HepG2 (cell line): ENCODE measurements at regions not wholly inside any gene's neighbourhood (a gene's known extent, or its start where the extent isn't known, plus 50 kb on each side); places are given as distances from the start of the nearest gene placed in this dataset.

Source experiments
- ATAC-seq: fragments of 200-7000 bp; cut with Tn5 transposase; 3 replicates; pipeline ENCODE4 v1.9.1; 2020; ENCODE audit warnings: mild to moderate bottlenecking, moderate library complexity
- BruUV-seq: library from RNA; stranded (reverse); fragments of 400-500 nt; replicated peaks from 2 replicates; lab custom pipeline; 2021; lab: Mats Ljungman, UMichigan
- CTCF ChIA-PET: fragments of 300-600 bp; formaldehyde crosslinking; extraction: SDS; loops from one replicate; lab custom pipeline; 2021; ENCODE audit warnings: low total read pairs, inconsistent platforms, low intra/inter-chr PET ratio; lab: Yijun Ruan, JAX
- POLR2A ChIA-PET: fragments of 350-600 bp; sonication (Branson Sonifier 250); formaldehyde crosslinking; loops from one replicate; lab custom pipeline; 2020; ENCODE audit warnings: antibody characterized with exemption, inconsistent platforms; lab: Yijun Ruan, JAX
- DNase-seq: peaks from one replicate; pipeline ENCODE4 v3.0.0-alpha.2; 2015; ENCODE audit warnings: low spot score
- FAIRE-seq: peaks from 3 replicates; lab custom pipeline; 2011; peaks lifted over from hg19 to GRCh38; lab: Jason Lieb, UNC
- H2AFZ ChIP-seq: one replicate; pipeline ENCODE4 v1.6.1; 2011; ENCODE audit warnings: low read length, inconsistent platforms
- H3K27ac ChIP-seq: fragments of 300-600 bp; 3 replicates; pipeline ENCODE4 v1.8.0; 2011; ENCODE audit warnings: mixed run types, mild to moderate bottlenecking, mixed read lengths, low read length, inconsistent platforms; ENCODE audit not compliant: insufficient read depth; ENCODE audit errors: extremely low read length
- H3K27me3 ChIP-seq, 2 experiments: fragments of 200-600 bp in 1 of 2; 2 replicates in 1 of 2; 3 replicates in 1 of 2; pipeline versions ENCODE4 v1.6.0 to v1.8.0; 2011; ENCODE audit warnings: low read length in 2 of 2, mild to moderate bottlenecking in 2 of 2, moderate library complexity in 2 of 2, inconsistent platforms in 1 of 2; ENCODE audit not compliant: insufficient read depth in 2 of 2, control insufficient read depth in 1 of 2
- H3K36me3 ChIP-seq, 2 experiments: fragments of 200-600 bp in 1 of 2; replicated peaks in 1 of 2; 2 replicates in 1 of 2; 3 replicates in 1 of 2; pipeline versions ENCODE4 v1.5.1 to v1.8.0; 2011; ENCODE audit warnings: low read length in 2 of 2, inconsistent platforms in 1 of 2; ENCODE audit not compliant: insufficient read depth in 2 of 2, control insufficient read depth in 1 of 2
- H3K4me1 ChIP-seq: 2 replicates; pipeline ENCODE4 v1.5.1; 2012; ENCODE audit warnings: low read length, inconsistent platforms; ENCODE audit not compliant: insufficient read depth
- H3K4me2 ChIP-seq: 2 replicates; pipeline ENCODE4 v1.6.0; 2011; ENCODE audit warnings: low read depth, low read length, inconsistent platforms
- H3K4me3 ChIP-seq, 3 experiments: fragments of 200-600 bp in 1 of 3; sonication (generic), shearing (Covaris generic) in 1 of 3; replicated peaks in 1 of 3; 2 replicates each; pipeline ENCODE4 v1.5.1; 2011 to 2016; ENCODE audit warnings: low read length in 3 of 3, inconsistent platforms in 2 of 3, low read depth in 2 of 3, mild to moderate bottlenecking in 2 of 3, control low read depth in 1 of 3, mixed read lengths in 1 of 3; ENCODE audit not compliant: insufficient read depth in 1 of 3
- H3K79me2 ChIP-seq: one replicate; pipeline ENCODE4 v1.6.1; 2011; ENCODE audit warnings: low read length, inconsistent platforms; ENCODE audit not compliant: insufficient read depth
- H3K9ac ChIP-seq: 2 replicates; pipeline ENCODE4 v1.6.0; 2011; ENCODE audit warnings: mild to moderate bottlenecking, low read depth, low read length, inconsistent platforms; ENCODE audit not compliant: insufficient read depth
- H3K9me3 ChIP-seq: 2 replicates; pipeline ENCODE4 v1.5.1; 2012; ENCODE audit warnings: mild to moderate bottlenecking, low read length
- H4K20me1 ChIP-seq: 2 replicates; pipeline ENCODE4 v1.6.0; 2011; ENCODE audit warnings: inconsistent platforms, mild to moderate bottlenecking, low read length, moderate library complexity; ENCODE audit not compliant: insufficient read depth
- BRF2 ChIP-seq: sonication (generic); formaldehyde crosslinking; IDR thresholded peaks from 2 replicates; pipeline ENCODE4 v1.8.1; 2022; ENCODE audit warnings: mild to moderate bottlenecking, missing genetic modification reagents
- CCDC6 ChIP-seq: sonication (generic); formaldehyde crosslinking; IDR thresholded peaks from 2 replicates; pipeline ENCODE4 v1.8.1; 2022; ENCODE audit warnings: mild to moderate bottlenecking, missing genetic modification reagents, moderate library complexity
- HNRNPUL1 ChIP-seq: fragments of 200-400 bp; formaldehyde crosslinking; IDR thresholded peaks from 2 replicates; pipeline ENCODE4 v1.6.1; 2017; ENCODE audit warnings: low read depth, mild to moderate bottlenecking, low read length, moderate library complexity
- LCORL ChIP-seq, 2 experiments: fragments of 450-650 bp in 1 of 2; sonication (generic) in 1 of 2; formaldehyde crosslinking in 1 of 2; IDR thresholded peaks; 2 replicates each; pipeline versions ENCODE4 v1.5.0 to v1.6.1; 2017 to 2020; ENCODE audit warnings: antibody characterized with exemption in 1 of 2, missing genetic modification reagents in 1 of 2
- MEF2D ChIP-seq: sonication (generic); formaldehyde crosslinking; IDR thresholded peaks from 2 replicates; pipeline ENCODE4 v1.5.1; 2020; ENCODE audit warnings: mild to moderate bottlenecking, missing genetic modification reagents
- MEIS1 ChIP-seq: sonication (generic); formaldehyde crosslinking; IDR thresholded peaks from 2 replicates; pipeline ENCODE4 v1.9.0; 2021; ENCODE audit warnings: mild to moderate bottlenecking, missing genetic modification reagents, moderate library complexity, borderline replicate concordance
- MYC ChIP-seq: sonication (generic); formaldehyde crosslinking; IDR thresholded peaks from 2 replicates; pipeline ENCODE4 v1.9.0; 2021; ENCODE audit warnings: missing genetic modification reagents, borderline replicate concordance
- PHF21A ChIP-seq: sonication (generic); formaldehyde crosslinking; IDR thresholded peaks from 2 replicates; pipeline ENCODE4 v1.5.0; 2020; ENCODE audit warnings: mild to moderate bottlenecking, missing genetic modification reagents
- SIN3A ChIP-seq: IDR thresholded peaks from 2 replicates; pipeline ENCODE4 v1.6.1; 2011; ENCODE audit warnings: low read depth, mild to moderate bottlenecking, control low read depth, low read length, borderline replicate concordance
- SMAD3 ChIP-seq: sonication (generic); formaldehyde crosslinking; IDR thresholded peaks from 2 replicates; pipeline ENCODE4 v1.4.0; 2020; ENCODE audit warnings: missing genetic modification reagents
- SOX5 ChIP-seq: IDR thresholded peaks from 2 replicates; pipeline ENCODE4 v1.6.1; 2016; ENCODE audit warnings: borderline replicate concordance
- TARDBP ChIP-seq: sonication (generic); formaldehyde crosslinking; IDR thresholded peaks from 2 replicates; pipeline ENCODE4 v1.8.0; 2022; ENCODE audit warnings: mild to moderate bottlenecking, missing genetic modification reagents
- TFDP1 ChIP-seq: IDR thresholded peaks from 2 replicates; pipeline ENCODE4 v1.6.1; 2016; ENCODE audit warnings: missing compliant biosample characterization, missing genetic modification reagents, borderline replicate concordance
- ZNF790 ChIP-seq: sonication (generic); formaldehyde crosslinking; IDR thresholded peaks from 2 replicates; pipeline ENCODE4 v1.8.0; 2022; ENCODE audit warnings: missing genetic modification reagents, mild to moderate bottlenecking, borderline replicate concordance
- ZNF839 ChIP-seq: sonication (generic); formaldehyde crosslinking; IDR thresholded peaks from 2 replicates; pipeline ENCODE4 v1.4.0; 2020; ENCODE audit warnings: missing genetic modification reagents, mild to moderate bottlenecking, borderline replicate concordance
- WGBS: methylation state at CpG from one replicate; pipeline ENCODE4 v1.1.6; 2017; ENCODE audit warnings: low lambda C conversion rate; 5-methylcytosine and 5-hydroxymethylcytosine counted together
- in situ Hi-C: cut with HindIII; loops from 2 replicates; pipeline ENCODE4 v1.10.0; 2017; ENCODE audit warnings: low pct_unique_long_range_greater_than_20kb; ENCODE audit not compliant: extremely low pct_ligation_motif_present
- intact Hi-C: fragments of 100-400 bp; cut with micrococcal nuclease; formaldehyde crosslinking; loops from one replicate; pipeline ENCODE4 v1.10.0; 2022; ENCODE audit not compliant: unreplicated experiment
- TF ChIP-seq, protein P1 (sequence below): sonication (generic); formaldehyde crosslinking; IDR thresholded peaks from 2 replicates; pipeline ENCODE4 v1.5.0; 2020; ENCODE audit warnings: mild to moderate bottlenecking, missing genetic modification reagents, borderline replicate concordance
- TF ChIP-seq, protein P2 (sequence below): sonication (generic); formaldehyde crosslinking; IDR thresholded peaks from 2 replicates; pipeline ENCODE4 v1.5.0; 2020; ENCODE audit warnings: missing genetic modification reagents

GRCh38 chr7:52249741-52250140 lies 785.7 kb upstream of the POM121L12 start:
- H3K79me2 ChIP-seq: no peaks in the 10 kb centered on the region
- in situ Hi-C loops (loop anchor here (10.0 kb wide), 1 partner anchor 815 kb away; no protein-coding TSS in a partner anchor), intact Hi-C loops (loop anchor here (5.0 kb wide), 1 partner anchor 38 kb away; no protein-coding TSS in a partner anchor)
- H3K9me3 ChIP-seq: no peaks in the 10 kb centered on the region
- H3K36me3 ChIP-seq: no peaks in the 10 kb centered on the region
- TF ChIP-seq CCDC6 (CRISPR knock-in tag): no peak
- no peak for TF ChIP-seq BRF2 (CRISPR knock-in tag)
- TF ChIP-seq, protein P1, sequence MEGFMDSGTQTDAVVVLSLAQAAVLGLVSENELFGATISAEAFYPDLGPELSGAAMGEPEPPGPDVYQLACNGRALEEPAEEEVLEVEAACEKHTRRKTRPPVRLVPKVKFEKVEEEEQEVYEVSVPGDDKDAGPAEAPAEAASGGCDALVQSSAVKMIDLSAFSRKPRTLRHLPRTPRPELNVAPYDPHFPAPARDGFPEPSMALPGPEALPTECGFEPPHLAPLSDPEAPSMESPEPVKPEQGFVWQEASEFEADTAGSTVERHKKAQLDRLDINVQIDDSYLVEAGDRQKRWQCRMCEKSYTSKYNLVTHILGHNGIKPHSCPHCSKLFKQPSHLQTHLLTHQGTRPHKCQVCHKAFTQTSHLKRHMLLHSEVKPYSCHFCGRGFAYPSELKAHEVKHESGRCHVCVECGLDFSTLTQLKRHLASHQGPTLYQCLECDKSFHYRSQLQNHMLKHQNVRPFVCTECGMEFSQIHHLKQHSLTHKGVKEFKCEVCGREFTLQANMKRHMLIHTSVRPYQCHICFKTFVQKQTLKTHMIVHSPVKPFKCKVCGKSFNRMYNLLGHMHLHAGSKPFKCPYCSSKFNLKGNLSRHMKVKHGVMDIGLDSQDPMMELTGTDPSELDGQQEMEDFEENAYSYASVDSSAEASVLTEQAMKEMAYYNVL (CRISPR knock-in tag): no peak
- TF ChIP-seq SIN3A: no peak
- no peak for TF ChIP-seq HNRNPUL1
- no peak for TF ChIP-seq ZNF839 (CRISPR knock-in tag)
- TF ChIP-seq SMAD3 (CRISPR knock-in tag): no peak
- no peak for TF ChIP-seq TARDBP (CRISPR knock-in tag)
- no peak for TF ChIP-seq LCORL (IDR thresholded peaks at IDR 0.05)
- no peak for TF ChIP-seq LCORL (CRISPR knock-in tag; IDR thresholded peaks at IDR 0.05)
- no peak for TF ChIP-seq ZNF790 (CRISPR knock-in tag)
- TF ChIP-seq MEIS1 (CRISPR knock-in tag): no peak
- TF ChIP-seq PHF21A (CRISPR knock-in tag): no peak
- TF ChIP-seq MYC: no peak
- no peak for TF ChIP-seq TFDP1 (CRISPR knock-in tag)
- TF ChIP-seq, protein P2, sequence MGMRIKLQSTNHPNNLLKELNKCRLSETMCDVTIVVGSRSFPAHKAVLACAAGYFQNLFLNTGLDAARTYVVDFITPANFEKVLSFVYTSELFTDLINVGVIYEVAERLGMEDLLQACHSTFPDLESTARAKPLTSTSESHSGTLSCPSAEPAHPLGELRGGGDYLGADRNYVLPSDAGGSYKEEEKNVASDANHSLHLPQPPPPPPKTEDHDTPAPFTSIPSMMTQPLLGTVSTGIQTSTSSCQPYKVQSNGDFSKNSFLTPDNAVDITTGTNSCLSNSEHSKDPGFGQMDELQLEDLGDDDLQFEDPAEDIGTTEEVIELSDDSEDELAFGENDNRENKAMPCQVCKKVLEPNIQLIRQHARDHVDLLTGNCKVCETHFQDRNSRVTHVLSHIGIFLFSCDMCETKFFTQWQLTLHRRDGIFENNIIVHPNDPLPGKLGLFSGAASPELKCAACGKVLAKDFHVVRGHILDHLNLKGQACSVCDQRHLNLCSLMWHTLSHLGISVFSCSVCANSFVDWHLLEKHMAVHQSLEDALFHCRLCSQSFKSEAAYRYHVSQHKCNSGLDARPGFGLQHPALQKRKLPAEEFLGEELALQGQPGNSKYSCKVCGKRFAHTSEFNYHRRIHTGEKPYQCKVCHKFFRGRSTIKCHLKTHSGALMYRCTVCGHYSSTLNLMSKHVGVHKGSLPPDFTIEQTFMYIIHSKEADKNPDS (CRISPR knock-in tag): no peak
- no peak for TF ChIP-seq MEF2D (CRISPR knock-in tag)
- TF ChIP-seq SOX5: no peak
- H3K27me3 ChIP-seq: no peaks in the 10 kb centered on the region
- DNase-seq (no peak), ATAC-seq (no peak), FAIRE-seq (no peak)
- H3K9ac ChIP-seq: no peak overlapping the region
- H3K4me3 ChIP-seq: no peak overlapping the region
- H3K4me1 ChIP-seq: no peaks in the 10 kb centered on the region
- POLR2A ChIA-PET: no interaction called here
- H2AFZ ChIP-seq: no peak overlapping the region
- H3K27ac ChIP-seq: no peak overlapping the region
- CTCF ChIA-PET: no interaction called here
- BruUV-seq: no TSS peak
- H3K4me2 ChIP-seq: no peak overlapping the region
- H4K20me1 ChIP-seq: no peaks in the 10 kb centered on the region
- 8% methylated on average over 6 of the region's 6 CpGs for WGBS
